ENCODE measurements at regions not wholly inside any gene's neighbourhood (a gene's known extent, or its start where the extent isn't known, plus 50 kb on each side); places are given as distances from the start of the nearest gene placed in this dataset.

GRCh38 chr9:7937761-7938491, 138.3 kb upstream of the DMAC1 start:
- TF ChIP-seq CTCF (IDR thresholded peaks at IDR 0.05), result no peak
- TF ChIP-seq POLR2A (IDR thresholded peaks at IDR 0.05), result no peak
